ENCODE measurements at regions not wholly inside any gene's neighbourhood (a gene's known extent, or its start where the extent isn't known, plus 50 kb on each side); places are given as distances from the start of the nearest gene placed in this dataset.

GRCh38 chr7:96591900-96592676, 117.6 kb downstream of the SEM1 start:
- TF ChIP-seq, protein P1, sequence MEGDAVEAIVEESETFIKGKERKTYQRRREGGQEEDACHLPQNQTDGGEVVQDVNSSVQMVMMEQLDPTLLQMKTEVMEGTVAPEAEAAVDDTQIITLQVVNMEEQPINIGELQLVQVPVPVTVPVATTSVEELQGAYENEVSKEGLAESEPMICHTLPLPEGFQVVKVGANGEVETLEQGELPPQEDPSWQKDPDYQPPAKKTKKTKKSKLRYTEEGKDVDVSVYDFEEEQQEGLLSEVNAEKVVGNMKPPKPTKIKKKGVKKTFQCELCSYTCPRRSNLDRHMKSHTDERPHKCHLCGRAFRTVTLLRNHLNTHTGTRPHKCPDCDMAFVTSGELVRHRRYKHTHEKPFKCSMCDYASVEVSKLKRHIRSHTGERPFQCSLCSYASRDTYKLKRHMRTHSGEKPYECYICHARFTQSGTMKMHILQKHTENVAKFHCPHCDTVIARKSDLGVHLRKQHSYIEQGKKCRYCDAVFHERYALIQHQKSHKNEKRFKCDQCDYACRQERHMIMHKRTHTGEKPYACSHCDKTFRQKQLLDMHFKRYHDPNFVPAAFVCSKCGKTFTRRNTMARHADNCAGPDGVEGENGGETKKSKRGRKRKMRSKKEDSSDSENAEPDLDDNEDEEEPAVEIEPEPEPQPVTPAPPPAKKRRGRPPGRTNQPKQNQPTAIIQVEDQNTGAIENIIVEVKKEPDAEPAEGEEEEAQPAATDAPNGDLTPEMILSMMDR (IDR thresholded peaks at IDR 0.05; ENCODE audit: low read depth, low read length, missing control alignments): no peak
- in situ Hi-C loops (cut with HindIII; ENCODE audit: low sequenced_read_pairs): no loop called here
- H3K4me3 ChIP-seq (ENCODE audit: low read depth, low read length): no peak overlapping the region
- no peak for DNase-seq (ENCODE audit: low read depth)

DNA sequence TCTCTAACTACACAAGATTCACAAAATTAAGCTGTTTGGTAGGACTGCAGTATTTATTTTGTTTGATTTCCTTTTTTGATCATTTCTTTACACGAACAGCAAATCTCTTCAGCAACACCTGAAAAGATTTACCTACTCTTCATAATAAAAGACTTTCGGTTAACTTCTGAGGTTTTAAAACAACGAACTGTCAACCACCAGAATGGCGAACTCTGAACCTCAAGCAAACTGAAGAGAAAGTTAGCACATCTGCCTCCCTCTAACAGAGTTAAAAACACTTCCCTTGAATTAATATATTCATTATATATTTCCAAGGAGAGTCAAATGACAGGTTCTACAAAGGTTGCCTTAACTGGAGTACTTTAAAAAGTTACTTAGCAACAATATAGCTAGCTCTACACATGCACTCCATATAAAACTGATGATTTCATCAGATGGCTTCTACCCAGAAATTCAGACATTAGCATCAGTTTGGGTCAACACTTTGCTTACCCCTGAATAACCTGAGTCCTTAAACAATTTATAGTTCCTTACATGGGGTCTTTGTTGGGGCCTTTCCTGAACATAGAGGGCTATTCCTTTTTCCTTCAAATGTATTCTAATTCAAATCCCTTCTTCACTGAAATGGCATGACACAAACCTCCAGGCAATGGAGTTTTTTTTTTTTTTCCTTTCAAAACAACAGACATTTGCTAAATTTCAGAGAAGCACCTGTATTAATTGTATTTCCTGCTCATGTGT, 118.3 kb downstream of the SEM1 start:
- in situ Hi-C loops (cut with HindIII; ENCODE audit: low sequenced_read_pairs): no loop called here
- TF ChIP-seq, protein P1 (IDR thresholded peaks at IDR 0.05; ENCODE audit: low read depth, low read length, missing control alignments): no peak
- no peak overlapping the region for H3K4me3 ChIP-seq (ENCODE audit: low read depth, low read length)
- DNase-seq (ENCODE audit: low read depth): no peak

DNA sequence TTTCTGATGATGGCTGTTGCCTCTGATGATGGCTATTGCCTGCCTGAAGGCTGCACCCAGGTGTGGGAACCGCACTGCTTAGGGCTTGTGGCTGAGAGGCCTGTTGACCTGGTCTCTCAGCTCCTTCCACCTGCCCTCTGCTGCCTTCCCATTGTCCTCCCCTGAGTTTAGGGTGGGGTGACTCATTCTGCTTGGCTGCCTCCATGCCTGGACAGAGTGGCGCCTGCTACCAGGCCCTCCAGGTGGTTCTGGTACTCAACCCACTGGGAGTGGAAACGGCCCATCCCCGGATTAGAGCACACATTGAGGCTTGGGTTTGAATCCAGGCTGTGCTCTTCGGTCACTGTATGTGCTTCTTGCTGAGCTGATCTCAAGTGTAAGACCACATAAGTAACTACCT, 120.6 kb downstream of the SEM1 start:
- no peak overlapping the region for H3K4me3 ChIP-seq (ENCODE audit: low read depth, low read length)
- in situ Hi-C loops (cut with HindIII; ENCODE audit: low sequenced_read_pairs): no loop called here
- TF ChIP-seq, protein P1 (IDR thresholded peaks at IDR 0.05; ENCODE audit: low read depth, low read length, missing control alignments): no peak
- no peak for DNase-seq (ENCODE audit: low read depth)

DNA sequence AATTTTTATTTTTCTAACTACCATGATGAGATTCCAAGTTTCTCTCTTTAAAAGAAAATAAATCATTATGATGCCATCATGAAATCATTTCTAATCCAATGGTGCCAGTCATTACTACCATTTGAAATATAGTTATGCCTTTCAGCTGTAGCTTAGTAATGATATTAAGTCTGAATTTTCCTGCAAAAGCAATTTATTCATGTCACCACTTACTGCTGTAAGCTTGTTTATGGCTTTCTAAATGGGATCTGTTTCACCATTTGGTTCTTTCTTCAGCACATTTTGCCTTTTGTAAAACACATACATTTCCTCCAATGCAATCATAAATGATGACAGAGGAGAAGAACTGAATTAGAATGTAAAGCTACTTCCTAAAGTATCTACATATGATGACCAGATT, 130.5 kb downstream of the SEM1 start:
- no peak overlapping the region for H3K4me3 ChIP-seq (ENCODE audit: low read depth, low read length)
- in situ Hi-C loops (cut with HindIII; ENCODE audit: low sequenced_read_pairs): no loop called here
- TF ChIP-seq, protein P1 (IDR thresholded peaks at IDR 0.05; ENCODE audit: low read depth, low read length, missing control alignments): no peak
- no peak for DNase-seq (ENCODE audit: low read depth)

DNA sequence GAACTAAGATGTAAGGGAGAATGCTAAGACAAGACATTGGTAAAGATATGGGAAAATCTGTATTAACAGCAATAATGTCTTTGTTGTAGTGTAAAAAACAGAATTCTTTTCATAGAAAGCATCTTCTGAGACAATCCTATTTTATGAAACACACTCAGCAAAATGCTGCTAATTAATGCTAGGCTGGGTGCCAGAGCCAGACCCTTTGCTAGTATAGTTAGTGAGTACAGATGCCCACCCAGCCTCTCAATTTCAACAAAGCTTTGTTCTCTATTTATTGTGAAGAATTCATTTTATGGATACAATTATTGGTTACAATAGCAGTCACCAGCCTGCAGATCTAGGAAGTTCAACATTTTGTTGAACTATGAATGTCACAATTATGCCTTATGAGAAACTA, 131.0 kb downstream of the SEM1 start:
- TF ChIP-seq, protein P1 (IDR thresholded peaks at IDR 0.05; ENCODE audit: low read depth, low read length, missing control alignments): no peak
- in situ Hi-C loops (cut with HindIII; ENCODE audit: low sequenced_read_pairs): no loop called here
- no peak for DNase-seq (ENCODE audit: low read depth)
- H3K4me3 ChIP-seq (ENCODE audit: low read depth, low read length): no peak overlapping the region

DNA sequence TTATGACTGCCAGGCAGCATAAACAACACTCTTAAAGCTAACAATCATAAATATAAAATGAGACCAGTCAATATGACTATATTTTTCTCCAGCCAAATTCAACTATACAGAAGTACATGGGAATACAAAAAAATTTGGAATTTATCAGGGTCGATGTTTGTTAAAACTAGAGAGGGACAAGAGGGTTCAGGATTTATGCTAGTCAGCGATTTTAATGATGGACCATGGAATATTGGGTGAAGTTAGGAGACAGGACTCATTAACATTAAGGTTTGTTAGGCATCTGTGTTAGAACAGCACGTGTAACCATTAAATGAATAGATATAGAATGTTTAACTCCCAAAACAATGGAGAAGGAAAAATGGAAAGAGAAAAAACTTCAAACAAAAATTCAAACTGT, 146.2 kb downstream of the SEM1 start:
- no peak for DNase-seq (ENCODE audit: low read depth)
- in situ Hi-C loops (cut with HindIII; ENCODE audit: low sequenced_read_pairs): no loop called here
- no peak overlapping the region for H3K4me3 ChIP-seq (ENCODE audit: low read depth, low read length)
- TF ChIP-seq, protein P1 (IDR thresholded peaks at IDR 0.05; ENCODE audit: low read depth, low read length, missing control alignments): no peak
